ENCODE measurements at regions not wholly inside any gene's neighbourhood (a gene's known extent, or its start where the extent isn't known, plus 50 kb on each side); places are given as distances from the start of the nearest gene placed in this dataset.

- Histone ChIP-seq H3K36me3 (ENCODE audit: insufficient read depth, low read length) (no peaks in the 10 kb centered on the region), H3F3A (ENCODE audit: insufficient read depth, low read length) (no peaks in the 10 kb centered on the region), H3K4me1 (ENCODE audit: insufficient read depth, low read length, severe bottlenecking) (peaks cover 54% of the 10 kb centered on the region), H3K79me2 (ENCODE audit: insufficient read depth, low read length) (no peaks in the 10 kb centered on the region), H3K9me2 (ENCODE audit: low read depth, low read length) (no peaks in the 10 kb centered on the region), H3K9ac (ENCODE audit: low read length) (no peak overlapping the region), H2AFZ (ENCODE audit: low read length) (no peak overlapping the region), H3K4me3 (ENCODE audit: low read depth, low read length, poor library complexity, severe bottlenecking) (no peak overlapping the region), H3K27me3 (ENCODE audit: insufficient read depth, low read length) (0 out of 2 replicates have a peak, but pooled peaks cover 7% of the 10 kb centered on the region), H3K9me3 (ENCODE audit: low read length) (no peaks in the 10 kb centered on the region), H3K4me2 (ENCODE audit: low read length) (no peak overlapping the region), H4K20me1 (ENCODE audit: insufficient read depth, low read length) (no peaks in the 10 kb centered on the region), H3K27ac (ENCODE audit: low read depth, low read length, poor library complexity, severe bottlenecking) (peak overlapping the region; percentile 75)
- no peak for TF ChIP-seq EZH2 (IDR thresholded peaks at IDR 0.05; ENCODE audit: borderline replicate concordance, low read length)
- no peak for TF ChIP-seq CTCF (IDR thresholded peaks at IDR 0.05; ENCODE audit: low read length)
Measured at GRCh38 chr22:23519442-23520157, 60.5 kb downstream of the IGLL1 start.

GRCh38 chr22:23518376-23519187 lies 61.5 kb downstream of the IGLL1 start:
- H3K27me3 ChIP-seq (ENCODE audit: insufficient read depth, low read length) = 0 out of 2 replicates have a peak, but pooled peaks cover 7% of the 10 kb centered on the region
- no peaks in the 10 kb centered on the region for H3K9me3 ChIP-seq (ENCODE audit: low read length)
- H3K4me2 ChIP-seq (ENCODE audit: low read length) = no peak overlapping the region
- no peak overlapping the region for H2AFZ ChIP-seq (ENCODE audit: low read length)
- no peak overlapping the region for H3K9ac ChIP-seq (ENCODE audit: low read length)
- no peaks in the 10 kb centered on the region for H3K36me3 ChIP-seq (ENCODE audit: insufficient read depth, low read length)
- H4K20me1 ChIP-seq (ENCODE audit: insufficient read depth, low read length) = no peaks in the 10 kb centered on the region
- TF ChIP-seq CTCF (IDR thresholded peaks at IDR 0.05; ENCODE audit: low read length) = no peak
- TF ChIP-seq EZH2 (IDR thresholded peaks at IDR 0.05; ENCODE audit: borderline replicate concordance, low read length) = no peak
- no peaks in the 10 kb centered on the region for H3K9me2 ChIP-seq (ENCODE audit: low read depth, low read length)
- no peaks in the 10 kb centered on the region for H3K79me2 ChIP-seq (ENCODE audit: insufficient read depth, low read length)
- peaks cover 64% of the 10 kb centered on the region for H3K4me1 ChIP-seq (ENCODE audit: insufficient read depth, low read length, severe bottlenecking)
- no peak overlapping the region for H3K4me3 ChIP-seq (ENCODE audit: low read depth, low read length, poor library complexity, severe bottlenecking)
- H3F3A ChIP-seq (ENCODE audit: insufficient read depth, low read length) = no peaks in the 10 kb centered on the region
- H3K27ac ChIP-seq (ENCODE audit: low read depth, low read length, poor library complexity, severe bottlenecking) = peak overlapping the region; percentile 75

DNA sequence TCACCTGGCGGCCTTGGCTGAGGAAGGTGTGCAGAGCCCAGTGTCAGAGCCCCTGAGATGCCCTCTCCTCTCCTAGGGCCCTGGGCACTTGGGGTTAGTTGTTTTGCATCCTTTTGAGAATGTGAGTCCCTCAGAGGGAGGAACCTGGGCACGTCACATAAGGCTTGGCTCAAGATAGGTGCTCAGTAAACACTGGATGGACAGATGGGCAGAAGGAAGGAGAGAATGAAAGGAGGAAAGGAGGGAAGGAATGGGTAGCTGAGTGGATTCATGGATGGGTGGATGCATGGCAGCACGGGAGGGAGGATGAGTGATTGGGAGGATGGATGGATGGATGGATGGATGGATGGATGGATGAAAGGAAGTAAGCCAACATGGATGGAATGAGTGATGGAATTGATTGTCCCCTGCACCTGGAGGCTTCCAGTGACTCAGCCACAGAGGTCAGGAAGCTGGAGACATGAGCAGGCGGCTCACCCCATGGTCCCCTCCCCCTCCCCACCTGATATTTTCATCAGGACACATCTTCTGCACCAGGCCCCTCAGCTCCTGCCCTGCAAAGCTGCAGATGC lies 62.2 kb downstream of the IGLL1 start:
- Histone ChIP-seq H3K9me3 (ENCODE audit: low read length) (no peaks in the 10 kb centered on the region), H3K9me2 (ENCODE audit: low read depth, low read length) (no peaks in the 10 kb centered on the region), H3K27me3 (ENCODE audit: insufficient read depth, low read length) (0 out of 2 replicates have a peak, but pooled peaks cover 3% of the 10 kb centered on the region), H3K4me3 (ENCODE audit: low read depth, low read length, poor library complexity, severe bottlenecking) (no peak overlapping the region), H3K4me2 (ENCODE audit: low read length) (no peak overlapping the region), H3K27ac (ENCODE audit: low read depth, low read length, poor library complexity, severe bottlenecking) (peak overlapping the region; percentile 75), H2AFZ (ENCODE audit: low read length) (no peak overlapping the region), H3K4me1 (ENCODE audit: insufficient read depth, low read length, severe bottlenecking) (peaks cover 69% of the 10 kb centered on the region), H4K20me1 (ENCODE audit: insufficient read depth, low read length) (no peaks in the 10 kb centered on the region), H3K36me3 (ENCODE audit: insufficient read depth, low read length) (no peaks in the 10 kb centered on the region), H3K9ac (ENCODE audit: low read length) (no peak overlapping the region), H3F3A (ENCODE audit: insufficient read depth, low read length) (no peaks in the 10 kb centered on the region), H3K79me2 (ENCODE audit: insufficient read depth, low read length) (no peaks in the 10 kb centered on the region)
- TF ChIP-seq CTCF (IDR thresholded peaks at IDR 0.05; ENCODE audit: low read length) (no peak), EZH2 (IDR thresholded peaks at IDR 0.05; ENCODE audit: borderline replicate concordance, low read length) (no peak)

Measured in OCI-LY1 (cell line).